CD14-positive monocyte (primary cell): ENCODE measurements at regions not wholly inside any gene's neighbourhood (a gene's known extent, or its start where the extent isn't known, plus 50 kb on each side); places are given as distances from the start of the nearest gene placed in this dataset.

ENCODE experiments used
- DNase-seq, 3 donors: peaks; one replicate each; pipeline ENCODE4 v3.0.0-alpha.2; 2011 to 2022
- H2AFZ ChIP-seq: 2 replicates; pipeline ENCODE4 v1.6.0; 2012; ENCODE audit warnings: mild to moderate bottlenecking, low read depth, low read length, inconsistent platforms; ENCODE audit not compliant: insufficient read depth, poor library complexity, severe bottlenecking
- H3K27ac ChIP-seq, 2 donors: 1 replicate in 1 of 2; 2 replicates in 1 of 2; pipeline ENCODE4 v1.5.1; 2012 to 2013; ENCODE audit warnings: low read length in 2 of 2, control low read depth in 1 of 2, inconsistent platforms in 1 of 2, low read depth in 1 of 2, mild to moderate bottlenecking in 1 of 2
- H3K27me3 ChIP-seq, 2 donors: one replicate each; pipeline versions ENCODE4 v1.6.0 to v1.6.1; 2011 to 2013; ENCODE audit warnings: low read length in 2 of 2; ENCODE audit not compliant: control insufficient read depth in 2 of 2, insufficient read depth in 2 of 2
- H3K36me3 ChIP-seq, 2 donors: replicated peaks in 1 of 2; 1 replicate in 1 of 2; 2 replicates in 1 of 2; pipeline versions ENCODE4 v1.5.1 to v1.6.1; 2012 to 2013; ENCODE audit warnings: low read length in 2 of 2, control low read depth in 1 of 2, inconsistent platforms in 1 of 2, mild to moderate bottlenecking in 1 of 2; ENCODE audit not compliant: insufficient read depth in 2 of 2, control insufficient read depth in 1 of 2
- H3K4me1 ChIP-seq, 2 donors: 1 replicate in 1 of 2; 2 replicates in 1 of 2; pipeline versions ENCODE4 v1.5.1 to v1.6.1; 2012 to 2013; ENCODE audit warnings: low read length in 2 of 2, control low read depth in 1 of 2, inconsistent platforms in 1 of 2, mild to moderate bottlenecking in 1 of 2, moderate library complexity in 1 of 2; ENCODE audit not compliant: insufficient read depth in 2 of 2, control insufficient read depth in 1 of 2
- H3K4me2 ChIP-seq: replicated peaks from 2 replicates; pipeline ENCODE3; 2012; ENCODE audit warnings: low read length, moderate library complexity, mild to moderate bottlenecking; ENCODE audit not compliant: poor library complexity, severe bottlenecking; ENCODE audit errors: extremely low read depth
- H3K4me3 ChIP-seq, 3 experiments: fragments of 200-600 bp in 1 of 3; sonication (generic) in 1 of 3; replicated peaks in 1 of 3; 1 replicate in 2 of 3; 2 replicates in 1 of 3; pipeline ENCODE4 v1.5.1; 2011 to 2013; ENCODE audit warnings: low read length in 3 of 3, mild to moderate bottlenecking in 3 of 3, control low read depth in 2 of 3, low read depth in 2 of 3, inconsistent platforms in 1 of 3, moderate library complexity in 1 of 3
- H3K79me2 ChIP-seq: 2 replicates; pipeline ENCODE4 v1.6.0; 2012; ENCODE audit warnings: mild to moderate bottlenecking, control low read depth, inconsistent platforms, low read length, moderate library complexity; ENCODE audit not compliant: insufficient read depth
- H3K9ac ChIP-seq: 2 replicates; pipeline ENCODE4 v1.6.0; 2017; ENCODE audit warnings: low read length, mild to moderate bottlenecking; ENCODE audit not compliant: insufficient read depth, poor library complexity, severe bottlenecking
- H3K9me3 ChIP-seq, 2 donors: replicated peaks in 1 of 2; 1 replicate in 1 of 2; 2 replicates in 1 of 2; pipeline versions ENCODE4 v1.5.1 to v1.6.1; 2012 to 2013; ENCODE audit warnings: low read length in 2 of 2, control low read depth in 1 of 2; ENCODE audit not compliant: control insufficient read depth in 1 of 2, insufficient read depth in 1 of 2
- H4K20me1 ChIP-seq: 2 replicates; pipeline ENCODE4 v1.6.0; 2012; ENCODE audit warnings: mild to moderate bottlenecking, low read length, control low read depth, moderate library complexity; ENCODE audit not compliant: insufficient read depth
- H3K27ac Mint-ChIP-seq, 7 donors: one replicate each; pipeline ENCODE4 v1.8.0; 2020; ENCODE audit warnings: mild to moderate bottlenecking in 7 of 7, mixed read lengths in 7 of 7, moderate library complexity in 6 of 7, inconsistent platforms in 2 of 7
- H3K27me3 Mint-ChIP-seq, 3 donors: one replicate each; pipeline ENCODE4 v1.8.0; 2021 to 2022; ENCODE audit warnings: low read depth in 3 of 3, mild to moderate bottlenecking in 3 of 3, mixed read lengths in 3 of 3, moderate library complexity in 3 of 3, inconsistent platforms in 1 of 3
- H3K36me3 Mint-ChIP-seq, 2 donors: one replicate each; pipeline ENCODE4 v1.8.0; 2020; ENCODE audit warnings: mixed read lengths in 2 of 2, inconsistent platforms in 1 of 2, mild to moderate bottlenecking in 1 of 2
- H3K4me1 Mint-ChIP-seq: one replicate; pipeline ENCODE4 v1.8.0; 2020; ENCODE audit warnings: mild to moderate bottlenecking, mixed read lengths
- H3K4me3 Mint-ChIP-seq, 2 donors: one replicate each; pipeline ENCODE4 v1.8.0; 2020; ENCODE audit warnings: mild to moderate bottlenecking in 2 of 2, mixed read lengths in 2 of 2, moderate library complexity in 1 of 2
- H3K9me3 Mint-ChIP-seq, 7 donors: one replicate each; pipeline ENCODE4 v1.8.0; 2020 to 2022; ENCODE audit warnings: mixed read lengths in 7 of 7, mild to moderate bottlenecking in 6 of 7, moderate library complexity in 6 of 7, inconsistent platforms in 2 of 7
- WGBS: methylation state at CpG from one replicate; pipeline ENCODE4 v1.1.5; 2013; ENCODE audit warnings: missing lambda C conversion rate; ENCODE audit not compliant: insufficient coverage; 5-methylcytosine and 5-hydroxymethylcytosine counted together
- intact Hi-C, 2 donors: fragments of 100-400 bp; cut with micrococcal nuclease; formaldehyde crosslinking; loops; one replicate each; pipeline versions ENCODE4 v1.15.0 to v1.15.1; 2023
- TF ChIP-seq, protein P1 (sequence below): fragments of 200-600 bp; IDR thresholded peaks from one replicate; pipeline ENCODE4 v1.8.0; 2022; ENCODE audit warnings: antibody characterized with exemption, mild to moderate bottlenecking

DNA sequence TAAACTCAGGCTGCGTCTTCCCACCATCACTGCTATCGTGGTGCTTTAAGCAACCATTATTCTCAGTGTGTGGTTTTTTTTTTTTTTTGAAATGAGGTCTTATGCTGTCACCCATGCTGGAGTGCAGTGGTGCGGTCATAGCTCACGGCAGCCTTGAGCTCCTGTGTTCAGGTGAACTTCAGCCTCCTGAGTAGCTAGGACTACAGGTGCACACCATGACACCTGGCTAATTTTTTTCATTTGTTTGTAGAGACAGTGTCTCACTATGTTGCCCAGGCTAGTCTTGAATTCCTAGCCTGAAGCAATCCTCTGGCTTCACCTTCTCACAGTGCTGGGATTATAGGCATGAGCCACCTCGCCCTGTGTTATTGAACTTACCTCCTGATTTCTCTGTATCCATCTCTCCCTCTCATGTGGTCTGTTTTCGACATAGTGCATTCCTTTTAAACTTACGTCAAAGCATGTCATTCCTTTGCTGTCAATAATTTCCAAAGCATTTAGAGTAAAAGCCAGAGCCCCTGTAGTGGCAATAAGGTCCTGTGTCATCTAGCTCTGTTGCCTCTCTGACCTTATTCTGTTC lies 255.5 kb downstream of the SNAPC1 start:
- H4K20me1 ChIP-seq, result no peaks in the 10 kb centered on the region
- no peak overlapping the region for H3K9ac ChIP-seq
- no peak overlapping the region for H3K4me3 Mint-ChIP-seq
- no peaks in the 10 kb centered on the region for H3K27me3 ChIP-seq
- H3K27me3 Mint-ChIP-seq, result peaks cover 0 to 2% (median 1%) of the 10 kb centered on the region in 3 donors
- H3K4me2 ChIP-seq, result no peak overlapping the region
- no peak overlapping the region for H2AFZ ChIP-seq
- H3K36me3 ChIP-seq, result no peaks in the 10 kb centered on the region
- H3K36me3 Mint-ChIP-seq, result no peaks in the 10 kb centered on the region
- H3K27ac ChIP-seq, result no peak overlapping the region
- no peaks in the 10 kb centered on the region for H3K9me3 ChIP-seq
- WGBS, result 84% methylated on average over 4 of the region's 7 CpGs
- no peak overlapping the region for H3K27ac Mint-ChIP-seq
- no peaks in the 10 kb centered on the region for H3K4me1 Mint-ChIP-seq
- H3K9me3 Mint-ChIP-seq, result peaks cover 0 to 6% (median 0%) of the 10 kb centered on the region in 7 donors
- intact Hi-C loops, result no loop called here
- no peaks in the 10 kb centered on the region for H3K79me2 ChIP-seq
- H3K4me1 ChIP-seq, result no peaks in the 10 kb centered on the region
- no peak overlapping the region for H3K4me3 ChIP-seq
- DNase-seq, result no peak
- TF ChIP-seq, protein P1, sequence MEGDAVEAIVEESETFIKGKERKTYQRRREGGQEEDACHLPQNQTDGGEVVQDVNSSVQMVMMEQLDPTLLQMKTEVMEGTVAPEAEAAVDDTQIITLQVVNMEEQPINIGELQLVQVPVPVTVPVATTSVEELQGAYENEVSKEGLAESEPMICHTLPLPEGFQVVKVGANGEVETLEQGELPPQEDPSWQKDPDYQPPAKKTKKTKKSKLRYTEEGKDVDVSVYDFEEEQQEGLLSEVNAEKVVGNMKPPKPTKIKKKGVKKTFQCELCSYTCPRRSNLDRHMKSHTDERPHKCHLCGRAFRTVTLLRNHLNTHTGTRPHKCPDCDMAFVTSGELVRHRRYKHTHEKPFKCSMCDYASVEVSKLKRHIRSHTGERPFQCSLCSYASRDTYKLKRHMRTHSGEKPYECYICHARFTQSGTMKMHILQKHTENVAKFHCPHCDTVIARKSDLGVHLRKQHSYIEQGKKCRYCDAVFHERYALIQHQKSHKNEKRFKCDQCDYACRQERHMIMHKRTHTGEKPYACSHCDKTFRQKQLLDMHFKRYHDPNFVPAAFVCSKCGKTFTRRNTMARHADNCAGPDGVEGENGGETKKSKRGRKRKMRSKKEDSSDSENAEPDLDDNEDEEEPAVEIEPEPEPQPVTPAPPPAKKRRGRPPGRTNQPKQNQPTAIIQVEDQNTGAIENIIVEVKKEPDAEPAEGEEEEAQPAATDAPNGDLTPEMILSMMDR, result no peak

DNA sequence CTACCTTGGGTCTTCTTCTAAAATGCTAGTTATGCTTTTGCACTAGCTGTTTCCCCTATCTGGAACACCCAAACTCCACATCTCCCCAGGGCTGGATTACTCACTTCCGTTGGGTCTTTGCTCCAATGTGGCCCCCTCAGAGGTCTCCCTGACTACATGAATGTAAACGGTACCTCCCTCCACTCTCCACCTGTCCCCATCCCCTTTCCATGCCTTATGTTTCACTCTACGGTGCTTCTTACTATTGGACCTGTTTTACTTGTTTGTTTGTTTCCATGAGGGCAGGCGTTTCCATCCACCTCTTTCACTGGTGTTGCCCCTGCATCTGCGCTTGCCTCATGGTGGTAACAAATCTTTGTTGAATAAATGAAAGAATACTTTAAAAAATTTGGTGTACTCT lies 256.4 kb downstream of the SNAPC1 start:
- Mint-ChIP-seq H3K27ac (no peak overlapping the region), H3K4me3 (no peak overlapping the region), H3K4me1 (no peaks in the 10 kb centered on the region), H3K36me3 (no peaks in the 10 kb centered on the region), H3K9me3 (peaks cover 0 to 2% (median 0%) of the 10 kb centered on the region in 7 donors), H3K27me3 (peaks cover 0 to 2% (median 1%) of the 10 kb centered on the region in 3 donors)
- no peaks in the 10 kb centered on the region for H3K79me2 ChIP-seq
- no peaks in the 10 kb centered on the region for H4K20me1 ChIP-seq
- DNase-seq, result no peak
- no peaks in the 10 kb centered on the region for H3K9me3 ChIP-seq
- H3K36me3 ChIP-seq, result no peaks in the 10 kb centered on the region
- no peak overlapping the region for H3K4me2 ChIP-seq
- H3K4me3 ChIP-seq, result no peak overlapping the region
- WGBS, result 71% methylated on average over 1 of the region's 5 CpGs
- intact Hi-C loops, result no loop called here
- H2AFZ ChIP-seq, result no peak overlapping the region
- no peak overlapping the region for H3K27ac ChIP-seq
- no peaks in the 10 kb centered on the region for H3K4me1 ChIP-seq
- no peak overlapping the region for H3K9ac ChIP-seq
- H3K27me3 ChIP-seq, result no peaks in the 10 kb centered on the region
- TF ChIP-seq, protein P1, result no peak
